Activated CD4-positive, alpha-beta T cell treated with anti-CD3 and anti-CD28 coated beads for 36 hours (primary cell): ENCODE measurements at regions not wholly inside any gene's neighbourhood (a gene's known extent, or its start where the extent isn't known, plus 50 kb on each side); places are given as distances from the start of the nearest gene placed in this dataset.
"Not testable (repeated sequence)": the region's sequence is repeated elsewhere in the genome, so short reads cannot be mapped to it uniquely, and the experiment has no call there.

Experiments
- ATAC-seq: fragments of 200-7000 bp; cut with Tn5 transposase; one replicate; pipeline ENCODE4 v1.10.0; 2021; ENCODE audit warnings: mild to moderate bottlenecking, moderate library complexity
- CTCF ChIA-PET: fragments of 350-600 bp; sonication (Branson Sonifier 250); formaldehyde crosslinking; loops from one replicate; lab custom pipeline; 2021; ENCODE audit warnings: antibody characterized with exemption; lab: Charles Lee
- POLR2A ChIA-PET: fragments of 350-600 bp; sonication (Branson Sonifier 250); formaldehyde crosslinking; loops from one replicate; lab custom pipeline; 2021; ENCODE audit warnings: antibody characterized with exemption, inconsistent platforms; lab: Charles Lee
- DNase-seq: peaks from one replicate; pipeline ENCODE4 v3.0.0-alpha.2; 2020
- H3K27ac Mint-ChIP-seq: one replicate; pipeline ENCODE4 v1.8.0; 2021; ENCODE audit warnings: mixed read lengths
- H3K27me3 Mint-ChIP-seq: one replicate; pipeline ENCODE4 v1.8.0; 2021; ENCODE audit warnings: mixed read lengths
- H3K36me3 Mint-ChIP-seq: one replicate; pipeline ENCODE4 v1.8.0; 2021; ENCODE audit warnings: low read depth, mixed read lengths
- H3K4me1 Mint-ChIP-seq: one replicate; pipeline ENCODE4 v1.8.0; 2021; ENCODE audit warnings: mixed read lengths
- H3K4me3 Mint-ChIP-seq: one replicate; pipeline ENCODE4 v1.8.0; 2021; ENCODE audit warnings: mild to moderate bottlenecking, moderate library complexity, mixed read lengths
- H3K9me3 Mint-ChIP-seq: one replicate; pipeline ENCODE4 v1.8.0; 2021; ENCODE audit warnings: low read depth, mixed read lengths
- intact Hi-C, 2 experiments: fragments of 100-400 bp; cut with DNase I in 1 of 2; cut with micrococcal nuclease in 1 of 2; formaldehyde crosslinking; loops; one replicate each; pipeline versions ENCODE4 v1.14.2 to v1.15.1; 2022 to 2024; cut with DNase I, micrococcal nuclease

- H3K9me3 Mint-ChIP-seq, result no peaks in the 10 kb centered on the region
- H3K27ac Mint-ChIP-seq, result no peak overlapping the region
- ChIA-PET POLR2A (no interaction called here), CTCF (no interaction called here)
- ATAC-seq (no peak), DNase-seq (no peak)
- intact Hi-C loops, result no loop called here
- no peaks in the 10 kb centered on the region for H3K27me3 Mint-ChIP-seq
- no peak overlapping the region for H3K4me3 Mint-ChIP-seq
- H3K36me3 Mint-ChIP-seq, result no peaks in the 10 kb centered on the region
- H3K4me1 Mint-ChIP-seq, result no peaks in the 10 kb centered on the region
Measured at GRCh38 chr3:99561056-99561455, 77.3 kb upstream of the COL8A1 start.

GRCh38 chr3:99559196-99559595 is 79.2 kb upstream of the COL8A1 start:
- Mint-ChIP-seq H3K4me3 (no peak overlapping the region), H3K27me3 (no peaks in the 10 kb centered on the region), H3K36me3 (no peaks in the 10 kb centered on the region), H3K9me3 (no peaks in the 10 kb centered on the region), H3K27ac (no peak overlapping the region), H3K4me1 (no peaks in the 10 kb centered on the region)
- POLR2A ChIA-PET, result no interaction called here
- DNase-seq (no peak), ATAC-seq (no peak)
- CTCF ChIA-PET, result no interaction called here
- intact Hi-C loops, result no loop called here

DNA sequence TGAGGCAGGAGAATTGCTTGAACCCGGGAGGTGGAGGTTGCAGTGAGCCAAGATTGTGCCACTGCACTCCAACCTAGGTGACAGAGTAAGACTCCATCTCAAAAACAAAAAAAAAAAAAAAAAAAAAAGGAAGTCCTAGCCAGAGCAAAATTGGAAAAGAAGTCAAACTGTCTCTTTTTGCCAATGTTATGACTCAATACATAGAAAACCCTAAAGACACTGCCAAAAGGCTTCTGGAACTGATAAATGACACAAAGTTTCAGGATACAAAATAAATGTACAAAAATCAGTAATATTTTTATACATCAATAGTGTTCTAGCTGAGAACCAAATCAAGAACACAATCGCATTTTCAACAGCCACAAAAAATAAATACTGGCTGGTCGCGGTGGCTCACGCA is 82.5 kb upstream of the COL8A1 start:
- H3K4me1 Mint-ChIP-seq, H3K27ac Mint-ChIP-seq, H3K36me3 Mint-ChIP-seq, CTCF ChIA-PET, H3K4me3 Mint-ChIP-seq, ATAC-seq, DNase-seq, intact Hi-C loops, H3K27me3 Mint-ChIP-seq, H3K9me3 Mint-ChIP-seq, POLR2A ChIA-PET: not testable (repeated sequence)

DNA sequence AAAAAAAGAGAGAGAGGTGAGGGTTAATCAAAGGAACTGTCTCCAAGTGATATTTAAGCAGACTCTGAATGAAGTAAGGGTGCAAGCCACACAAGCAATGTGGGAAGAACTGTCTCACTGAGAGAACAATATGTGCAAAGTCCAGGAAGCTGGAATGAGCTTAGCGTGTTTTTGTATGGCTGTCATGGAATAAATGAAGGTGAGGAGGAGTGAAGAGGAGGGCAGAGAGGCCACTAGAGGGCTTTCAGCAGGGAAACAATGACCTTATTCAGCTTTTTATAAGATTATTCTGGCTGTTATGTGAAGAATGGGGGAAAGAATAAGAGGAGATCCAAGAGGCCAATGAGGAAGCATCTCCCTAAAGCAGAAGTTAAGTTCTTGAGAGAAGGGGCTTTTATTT is 86.9 kb upstream of the COL8A1 start:
- Mint-ChIP-seq H3K27me3 (peaks cover 2% of the 10 kb centered on the region), H3K36me3 (no peaks in the 10 kb centered on the region), H3K9me3 (no peaks in the 10 kb centered on the region), H3K4me1 (no peaks in the 10 kb centered on the region), H3K4me3 (no peak overlapping the region), H3K27ac (no peak overlapping the region)
- intact Hi-C loops, result no loop called here
- no peak for ATAC-seq
- CTCF ChIA-PET, result no interaction called here
- POLR2A ChIA-PET, result no interaction called here
- DNase-seq, result no peak

GRCh38 chr3:99549957-99550603 is 88.3 kb upstream of the COL8A1 start:
- Mint-ChIP-seq H3K4me3 (no peak overlapping the region), H3K27ac (no peak overlapping the region), H3K27me3 (peaks cover 4% of the 10 kb centered on the region), H3K36me3 (no peaks in the 10 kb centered on the region), H3K4me1 (no peaks in the 10 kb centered on the region), H3K9me3 (no peaks in the 10 kb centered on the region)
- ChIA-PET POLR2A (no interaction called here), CTCF (no interaction called here)
- intact Hi-C loops, result no loop called here
- ATAC-seq, result no peak
- no peak for DNase-seq

DNA sequence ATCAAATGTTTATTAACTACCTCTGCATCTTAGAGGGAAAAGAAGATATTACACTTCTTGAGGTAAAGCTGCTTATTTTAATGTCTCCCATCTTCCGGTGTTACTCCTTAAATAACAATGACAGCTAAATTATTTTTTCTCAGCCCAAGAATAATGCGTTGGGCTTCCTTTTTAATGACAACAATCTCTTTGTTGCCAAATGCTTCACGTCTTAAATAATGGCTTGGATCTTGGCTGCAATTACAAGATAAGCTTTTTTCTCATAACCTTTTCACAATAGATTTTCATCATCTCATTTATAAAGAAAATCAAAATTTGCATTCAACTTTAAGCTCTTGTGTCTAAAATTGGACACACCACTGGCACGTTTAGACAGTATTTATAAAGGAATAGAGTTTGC is 89.2 kb upstream of the COL8A1 start:
- no peak overlapping the region for H3K4me3 Mint-ChIP-seq
- H3K9me3 Mint-ChIP-seq, result no peaks in the 10 kb centered on the region
- H3K4me1 Mint-ChIP-seq, result no peaks in the 10 kb centered on the region
- no peaks in the 10 kb centered on the region for H3K36me3 Mint-ChIP-seq
- peaks cover 4% of the 10 kb centered on the region for H3K27me3 Mint-ChIP-seq
- ATAC-seq (no peak), DNase-seq (no peak)
- ChIA-PET CTCF (no interaction called here), POLR2A (no interaction called here)
- H3K27ac Mint-ChIP-seq, result no peak overlapping the region
- intact Hi-C loops, result no loop called here

DNA sequence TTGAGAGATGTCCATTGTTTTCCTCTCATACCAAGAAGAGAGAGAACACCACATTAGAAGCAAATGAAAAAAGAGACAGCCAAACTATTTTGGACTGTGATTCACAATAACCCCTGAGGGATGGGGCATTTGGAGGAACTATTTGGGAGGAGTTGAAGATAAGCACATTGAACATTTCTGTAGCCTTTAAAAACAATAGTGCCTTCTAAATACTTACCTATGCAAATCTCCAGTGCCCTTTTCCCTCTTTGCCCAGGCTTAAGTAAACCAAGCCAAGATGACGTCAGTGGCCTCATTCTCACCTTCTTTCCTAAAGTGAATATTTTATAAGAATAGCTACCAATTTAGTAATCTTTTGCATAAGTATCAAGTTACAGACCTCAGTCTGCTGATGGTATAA is 89.7 kb upstream of the COL8A1 start:
- Mint-ChIP-seq H3K27ac (no peak overlapping the region), H3K36me3 (no peaks in the 10 kb centered on the region), H3K4me1 (no peaks in the 10 kb centered on the region), H3K9me3 (no peaks in the 10 kb centered on the region), H3K27me3 (peaks cover 4% of the 10 kb centered on the region), H3K4me3 (no peak overlapping the region)
- intact Hi-C loops, result no loop called here
- ChIA-PET CTCF (no interaction called here), POLR2A (no interaction called here)
- ATAC-seq (no peak), DNase-seq (no peak)

DNA sequence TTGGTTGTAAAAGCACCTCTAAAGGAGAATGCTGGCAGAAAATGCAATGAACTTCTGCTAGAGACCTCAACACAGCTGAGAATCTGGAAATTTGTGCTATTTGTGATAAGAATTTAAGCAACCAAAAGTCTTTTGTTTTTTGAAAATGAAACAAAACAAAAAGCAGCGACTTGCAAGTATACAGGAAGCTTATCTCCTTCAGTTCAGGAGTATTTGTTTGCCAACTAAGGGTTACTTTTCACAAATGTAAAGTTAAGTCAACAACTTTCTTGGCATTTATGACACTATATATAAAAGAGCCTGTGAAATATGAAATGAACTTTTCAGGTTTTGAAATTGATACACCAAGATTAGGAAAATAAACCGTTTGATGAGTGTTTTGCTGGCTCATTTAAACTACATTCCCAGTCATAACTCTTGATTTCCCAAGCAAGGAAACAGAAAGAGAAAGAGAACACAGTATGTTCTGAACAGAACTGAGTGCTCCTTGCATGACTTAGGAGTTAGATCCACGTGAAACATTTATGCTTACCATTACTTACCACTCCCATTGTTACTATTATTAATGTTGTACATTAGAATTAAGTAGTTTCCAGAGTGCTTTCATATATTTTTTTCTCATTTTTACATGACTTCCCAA is 92.3 kb upstream of the COL8A1 start:
- ChIA-PET CTCF (no interaction called here), POLR2A (no interaction called here)
- Mint-ChIP-seq H3K9me3 (no peaks in the 10 kb centered on the region), H3K4me3 (no peak overlapping the region), H3K36me3 (no peaks in the 10 kb centered on the region), H3K4me1 (peaks cover 8% of the 10 kb centered on the region), H3K27ac (no peak overlapping the region), H3K27me3 (peaks cover 2% of the 10 kb centered on the region)
- ATAC-seq (no peak), DNase-seq (no peak)
- intact Hi-C loops, result no loop called here

DNA sequence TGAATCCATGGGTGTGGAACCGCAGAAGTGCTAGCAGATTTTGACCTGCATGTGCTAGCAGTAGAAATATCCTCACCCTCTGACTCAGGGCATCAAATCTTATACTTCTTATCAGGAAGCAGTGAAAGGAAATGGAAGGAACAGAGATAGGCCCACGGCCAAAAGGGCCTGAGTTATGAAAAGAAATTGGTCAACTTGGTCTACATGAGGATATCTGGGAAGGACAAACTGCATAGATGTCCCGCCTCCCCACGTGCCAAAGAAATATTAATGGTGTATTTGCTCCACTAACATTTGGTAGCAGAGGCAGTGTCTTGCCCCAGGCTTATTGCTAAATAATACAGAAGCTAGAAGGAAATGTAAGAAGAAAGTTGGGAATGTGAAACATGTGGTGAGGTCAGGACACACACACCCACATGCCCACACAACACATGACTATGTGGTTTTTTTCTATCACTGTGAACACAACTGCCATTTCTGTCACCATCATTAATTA is 93.6 kb upstream of the COL8A1 start:
- no peak for DNase-seq
- no peak overlapping the region for H3K4me3 Mint-ChIP-seq
- intact Hi-C loops, result no loop called here
- peaks cover 8% of the 10 kb centered on the region for H3K4me1 Mint-ChIP-seq
- no peaks in the 10 kb centered on the region for H3K9me3 Mint-ChIP-seq
- ChIA-PET POLR2A (no interaction called here), CTCF (no interaction called here)
- peaks cover 2% of the 10 kb centered on the region for H3K27me3 Mint-ChIP-seq
- no peak overlapping the region for H3K27ac Mint-ChIP-seq
- ATAC-seq, result no peak
- no peaks in the 10 kb centered on the region for H3K36me3 Mint-ChIP-seq

GRCh38 chr3:99543796-99544195 is 94.6 kb upstream of the COL8A1 start:
- ATAC-seq, result no peak
- peaks cover 2% of the 10 kb centered on the region for H3K27me3 Mint-ChIP-seq
- H3K4me1 Mint-ChIP-seq, result peaks cover 8% of the 10 kb centered on the region
- no peak for DNase-seq
- no peak overlapping the region for H3K27ac Mint-ChIP-seq
- intact Hi-C loops, result no loop called here
- H3K9me3 Mint-ChIP-seq, result no peaks in the 10 kb centered on the region
- CTCF ChIA-PET, result no interaction called here
- no peaks in the 10 kb centered on the region for H3K36me3 Mint-ChIP-seq
- no peak overlapping the region for H3K4me3 Mint-ChIP-seq
- POLR2A ChIA-PET, result no interaction called here

DNA sequence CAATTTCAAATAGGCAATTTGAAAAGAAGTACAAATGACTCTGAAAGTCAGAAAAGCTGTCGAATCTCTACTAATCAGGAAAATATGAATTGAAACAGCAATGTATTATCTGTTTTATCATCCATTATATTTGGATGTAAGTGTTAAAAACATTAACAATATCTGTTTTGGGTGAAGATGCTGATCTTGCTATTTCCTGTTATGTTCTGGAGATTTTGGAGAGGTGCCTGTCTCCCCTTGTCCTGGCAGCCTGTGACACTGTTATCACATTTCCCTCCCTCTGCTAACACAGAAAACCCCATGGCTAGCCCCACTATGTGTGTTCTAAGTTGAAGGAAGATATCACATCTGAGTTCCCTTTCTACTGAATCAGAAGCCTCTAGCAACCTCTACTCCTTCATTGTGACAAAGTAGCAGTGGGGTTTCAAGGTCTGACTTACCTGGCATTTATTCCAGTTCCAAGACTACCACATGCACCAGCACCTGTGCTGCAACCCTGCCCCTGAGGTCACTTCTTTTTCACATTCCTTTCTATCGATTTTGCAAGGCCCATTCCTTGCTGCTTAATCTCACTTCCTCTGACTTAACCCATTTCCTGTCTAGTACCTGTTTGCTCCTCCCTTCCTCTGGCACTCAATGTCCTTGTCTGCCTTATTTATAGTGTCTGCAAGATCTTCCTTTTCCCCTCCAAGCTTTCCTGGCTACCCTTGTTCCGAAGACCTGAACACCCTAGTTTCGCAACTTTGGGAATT is 95.5 kb upstream of the COL8A1 start:
- peaks cover 8% of the 10 kb centered on the region for H3K4me1 Mint-ChIP-seq
- DNase-seq (no peak), ATAC-seq (no peak)
- H3K27me3 Mint-ChIP-seq, result peaks cover 2% of the 10 kb centered on the region
- H3K9me3 Mint-ChIP-seq, result no peaks in the 10 kb centered on the region
- H3K4me3 Mint-ChIP-seq, result no peak overlapping the region
- intact Hi-C loops, result no loop called here
- CTCF ChIA-PET, result no interaction called here
- POLR2A ChIA-PET, result no interaction called here
- no peaks in the 10 kb centered on the region for H3K36me3 Mint-ChIP-seq
- no peak overlapping the region for H3K27ac Mint-ChIP-seq

DNA sequence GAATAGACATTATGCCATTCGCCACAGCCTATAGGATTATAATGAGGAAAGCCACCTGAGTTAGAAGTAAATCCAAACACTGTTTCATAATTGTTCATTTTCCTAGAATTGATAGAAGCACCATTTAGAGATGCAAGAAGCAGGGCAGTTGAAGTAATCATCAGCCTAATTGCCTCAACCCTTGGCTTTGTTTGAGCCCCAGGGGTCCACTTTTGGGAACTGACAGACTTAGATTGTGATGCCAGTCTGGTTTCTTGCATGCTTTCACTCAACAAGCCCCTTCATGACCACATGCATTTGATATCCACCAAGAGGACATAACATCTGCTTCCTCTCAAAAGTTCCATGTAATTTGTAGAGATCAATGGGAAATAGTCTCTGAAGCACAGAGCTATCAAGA is 97.2 kb upstream of the COL8A1 start:
- no peak overlapping the region for H3K27ac Mint-ChIP-seq
- ChIA-PET POLR2A (no interaction called here), CTCF (no interaction called here)
- no peaks in the 10 kb centered on the region for H3K9me3 Mint-ChIP-seq
- DNase-seq, result no peak
- H3K27me3 Mint-ChIP-seq, result peaks cover 2% of the 10 kb centered on the region
- no peak overlapping the region for H3K4me3 Mint-ChIP-seq
- no peak for ATAC-seq
- intact Hi-C loops, result no loop called here
- no peaks in the 10 kb centered on the region for H3K36me3 Mint-ChIP-seq
- peaks cover 8% of the 10 kb centered on the region for H3K4me1 Mint-ChIP-seq
